NCI-H2107 treated with DMSO at 0.1 percent for 48 hours (cell line): ENCODE measurements at regions not wholly inside any gene's neighbourhood (a gene's known extent, or its start where the extent isn't known, plus 50 kb on each side); places are given as distances from the start of the nearest gene placed in this dataset.
"Not testable (repeated sequence)": the region's sequence is repeated elsewhere in the genome, so short reads cannot be mapped to it uniquely, and the experiment has no call there.

Source experiments
- DNase-seq: peaks from one replicate; lab custom pipeline; 2025; ENCODE audit not compliant: unreplicated experiment; lab: John Stamatoyannopoulos, UW

DNA sequence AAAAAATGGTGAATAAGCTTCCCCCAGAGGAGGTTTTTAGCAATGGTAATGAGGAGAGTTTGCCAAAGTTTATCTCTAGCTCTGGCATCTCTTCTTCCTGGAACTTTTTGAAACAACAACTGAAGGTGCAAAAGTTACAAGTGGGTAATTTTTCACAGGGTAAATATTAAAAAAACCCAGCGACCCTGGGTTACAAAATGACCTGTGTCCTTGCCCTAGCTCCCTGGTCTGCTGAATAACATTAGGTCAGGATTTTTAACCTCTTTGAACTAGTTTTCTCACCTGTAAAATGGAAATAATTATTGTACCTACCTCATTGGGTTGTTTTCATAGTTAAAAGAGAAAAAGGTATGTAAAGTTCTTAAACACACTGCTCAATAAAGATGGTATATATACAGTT is 332.4 kb upstream of the DUSP10 start:
- no peak for DNase-seq

DNA sequence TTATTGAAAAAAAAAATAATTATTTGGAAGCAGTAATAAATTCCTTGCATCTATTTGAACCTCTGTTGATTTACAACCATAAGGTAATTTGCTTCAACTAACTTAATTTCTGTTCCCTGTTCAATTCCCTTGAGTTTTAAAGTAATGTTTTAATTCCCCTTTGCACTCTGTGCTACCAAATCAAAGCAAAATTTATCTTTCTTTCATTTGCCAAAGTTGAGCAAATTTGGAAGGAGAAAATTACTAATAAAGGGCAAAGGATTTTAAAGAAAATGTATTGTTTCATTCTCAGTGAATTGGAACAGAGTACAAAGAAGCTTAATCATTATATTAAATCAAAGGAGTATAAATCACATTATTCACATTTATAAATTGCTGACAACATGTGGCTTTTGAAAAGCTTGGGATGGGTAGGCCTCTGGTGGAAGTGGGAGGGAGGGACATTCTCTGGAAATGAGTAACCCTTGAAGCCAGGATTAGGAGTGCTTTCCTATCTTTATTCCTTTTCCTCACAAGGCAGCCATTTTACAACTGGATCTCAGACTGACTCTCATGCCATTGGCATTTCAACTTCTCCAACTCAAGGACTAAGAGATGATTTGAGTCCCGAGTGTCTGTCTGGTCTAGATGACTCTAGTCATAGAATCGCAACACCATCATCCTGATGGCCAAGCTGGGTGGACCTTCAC is 331.6 kb upstream of the DUSP10 start:
- no peak for DNase-seq

DNA sequence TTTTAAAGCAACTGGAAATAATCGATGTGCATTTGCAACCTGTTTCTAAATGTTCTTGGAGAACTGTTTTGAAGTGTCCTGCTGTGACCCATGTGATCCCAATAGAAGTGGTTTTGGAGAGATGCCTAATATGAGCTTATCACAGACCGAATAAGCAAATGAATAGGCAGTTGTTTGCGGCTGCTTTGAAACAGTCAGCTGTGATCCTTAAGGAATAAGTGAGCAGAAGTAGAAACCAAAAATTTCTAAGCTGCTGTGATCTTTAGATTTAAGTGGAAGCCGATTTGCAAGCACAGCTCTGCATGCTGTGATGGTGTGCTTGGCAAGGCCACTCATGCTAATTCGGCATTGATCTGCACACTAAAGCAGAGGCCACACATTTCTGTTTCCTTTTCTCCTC is 329.5 kb upstream of the DUSP10 start:
- DNase-seq, result peak; percentile 71

DNA sequence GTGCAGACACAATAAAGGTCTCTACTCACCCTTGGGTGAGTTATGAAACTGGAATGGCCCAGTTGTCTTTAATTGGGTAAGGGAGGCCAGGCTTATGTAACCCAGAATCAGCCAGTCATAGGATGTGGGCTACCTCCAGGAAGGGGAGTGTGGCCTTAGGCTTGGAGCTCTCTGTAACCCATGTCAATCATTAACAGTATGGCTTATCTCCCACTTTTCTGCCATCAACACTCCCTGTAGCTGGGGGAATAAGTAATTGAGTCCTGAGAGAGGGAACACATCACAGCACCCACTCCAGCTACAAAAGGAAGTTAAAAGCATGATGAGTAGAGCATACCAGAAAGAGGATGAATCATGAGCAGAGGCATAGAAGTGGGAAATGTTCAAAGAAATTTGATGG is 327.0 kb upstream of the DUSP10 start:
- no peak for DNase-seq

DNA sequence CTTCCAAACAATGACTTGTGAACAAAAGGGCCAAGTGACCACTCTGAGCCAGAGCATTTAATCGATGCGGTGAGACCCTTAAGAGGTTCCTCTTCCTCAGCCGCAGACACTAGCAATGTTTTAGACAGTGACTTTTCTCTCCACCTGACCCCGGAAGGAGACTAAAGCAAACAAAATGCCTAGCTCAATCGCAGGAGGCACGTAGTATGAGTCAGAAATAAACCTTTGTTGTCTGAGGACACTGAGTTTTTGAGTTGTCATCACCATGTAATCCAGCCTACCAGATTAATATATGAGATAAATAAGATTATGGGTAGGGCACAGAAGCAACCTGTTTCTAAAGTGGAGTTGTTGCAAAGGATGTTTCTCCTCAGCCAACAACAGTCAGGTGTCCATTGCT is 326.2 kb upstream of the DUSP10 start:
- DNase-seq, result no peak

DNA sequence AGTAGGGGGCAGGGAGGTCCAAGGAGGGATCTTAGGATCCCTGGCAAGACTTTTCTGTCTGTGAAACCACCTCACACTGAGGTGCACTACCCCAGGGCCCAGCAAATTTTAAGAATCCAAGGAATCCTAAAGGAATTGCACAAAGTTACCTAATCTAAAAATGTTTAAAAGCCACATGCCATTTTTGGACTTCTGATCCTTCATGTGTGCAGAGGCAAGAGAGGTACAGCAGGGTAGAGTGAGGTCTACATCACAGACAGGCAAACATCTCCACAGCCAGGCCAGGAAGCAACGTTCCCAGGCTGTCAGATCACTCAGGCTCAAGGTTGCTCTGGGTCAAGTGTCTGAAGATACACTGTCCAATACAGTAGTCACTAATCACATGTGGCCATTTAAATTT is 324.6 kb upstream of the DUSP10 start:
- no peak for DNase-seq

DNA sequence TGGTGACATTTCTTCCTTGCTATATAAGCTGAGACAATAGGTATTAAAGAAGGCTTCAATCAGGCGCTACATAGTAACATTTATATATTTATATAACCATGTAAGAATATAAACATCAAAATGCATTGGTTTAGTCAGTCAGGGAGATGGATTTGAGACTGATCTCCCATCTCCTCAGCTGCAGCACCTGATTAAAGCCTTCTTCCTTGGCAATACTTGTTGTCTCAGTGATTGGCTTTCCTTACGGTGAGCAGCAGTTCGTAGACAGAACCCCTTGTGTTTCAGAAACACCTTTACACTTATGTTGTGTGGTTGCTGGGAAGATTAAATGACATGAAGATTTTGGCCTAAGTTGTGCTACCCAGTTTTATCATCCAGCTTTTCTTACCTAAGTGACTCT is 323.3 kb upstream of the DUSP10 start:
- DNase-seq, result no peak

DNA sequence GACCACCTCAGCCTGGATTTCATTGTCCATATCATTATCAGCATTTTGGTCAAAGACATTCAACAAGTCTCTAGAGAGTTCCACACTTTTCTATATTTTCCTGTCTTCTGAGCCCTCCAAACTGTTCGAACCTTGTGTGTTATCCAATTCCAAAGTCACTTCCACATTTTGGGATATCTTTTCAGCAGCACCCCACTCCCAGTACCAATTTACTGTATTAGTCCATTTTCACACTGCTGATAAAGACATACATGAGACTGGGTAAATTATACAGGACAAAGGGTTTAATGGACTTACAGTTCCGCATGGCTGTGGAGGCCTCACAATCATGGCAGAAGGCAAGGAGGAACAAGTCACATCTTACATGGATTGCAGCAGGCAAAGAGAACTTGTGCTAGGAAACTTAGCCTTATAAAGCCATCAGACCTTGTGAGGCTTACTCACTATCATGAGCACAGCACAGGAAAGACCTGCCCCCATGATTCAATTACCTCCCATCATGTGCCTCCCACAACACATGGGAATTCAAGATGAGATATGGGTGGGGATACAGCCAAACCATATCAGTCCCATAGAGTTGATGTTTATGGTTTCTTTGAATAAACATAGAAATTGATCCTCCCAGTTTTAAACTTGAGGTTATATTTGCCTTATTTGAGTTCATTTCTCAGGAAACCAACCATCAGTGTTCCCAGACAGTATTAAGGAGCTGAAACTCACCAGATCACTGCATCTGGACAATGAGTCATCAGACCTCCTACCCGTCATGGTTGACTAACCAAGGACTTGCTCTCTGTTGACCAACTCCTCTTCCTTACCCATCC is 322.7 kb upstream of the DUSP10 start:
- no peak for DNase-seq

DNA sequence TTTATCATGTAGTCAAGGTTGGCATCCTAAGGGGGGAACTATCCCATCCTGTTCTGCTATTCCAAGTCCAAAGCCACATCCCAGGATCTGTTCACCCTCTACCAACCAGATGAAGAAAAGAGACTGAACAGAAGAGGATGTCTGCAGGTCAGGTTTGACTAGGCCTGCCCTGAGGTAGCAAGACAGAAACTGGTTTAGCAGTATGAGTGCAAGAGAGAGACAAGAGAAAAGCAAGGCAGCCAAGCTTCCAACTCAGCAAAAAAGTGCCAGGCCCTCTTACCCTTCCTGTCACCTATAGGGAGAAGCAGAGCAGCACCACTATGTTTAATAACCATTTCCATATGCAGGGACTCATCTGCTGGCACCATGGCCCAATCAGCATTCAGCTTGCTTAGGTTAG is 320.8 kb upstream of the DUSP10 start:
- DNase-seq, result no peak

DNA sequence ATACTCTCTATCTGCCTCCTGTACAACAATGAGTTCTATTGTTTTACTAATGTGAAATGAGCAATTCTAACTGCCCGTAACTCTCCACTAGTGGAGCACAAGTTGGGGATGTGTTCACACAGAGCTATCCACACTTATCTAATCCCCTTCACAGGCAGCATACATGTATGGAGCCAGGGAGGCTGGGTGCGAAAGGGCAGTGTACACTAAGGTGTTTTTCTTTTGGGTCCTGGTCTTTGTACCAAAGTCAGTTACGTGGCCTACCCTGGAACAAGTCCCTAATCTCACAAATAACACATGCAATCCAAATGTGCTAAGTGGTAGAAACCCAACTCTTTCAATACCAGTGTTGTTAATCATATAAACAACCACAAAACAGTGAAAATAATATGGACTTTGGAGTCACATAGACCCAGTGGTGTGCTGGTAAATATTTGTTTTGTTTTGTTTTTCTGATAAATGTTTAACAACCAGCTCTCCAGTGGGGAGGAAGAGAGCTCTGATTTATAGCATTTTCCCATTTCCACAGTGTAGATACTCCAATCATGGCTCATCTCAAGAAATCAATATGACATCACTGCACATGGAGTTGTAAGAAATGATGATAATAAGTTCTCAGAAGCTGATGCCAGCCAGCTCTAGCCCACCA is 319.9 kb upstream of the DUSP10 start:
- no peak for DNase-seq

DNA sequence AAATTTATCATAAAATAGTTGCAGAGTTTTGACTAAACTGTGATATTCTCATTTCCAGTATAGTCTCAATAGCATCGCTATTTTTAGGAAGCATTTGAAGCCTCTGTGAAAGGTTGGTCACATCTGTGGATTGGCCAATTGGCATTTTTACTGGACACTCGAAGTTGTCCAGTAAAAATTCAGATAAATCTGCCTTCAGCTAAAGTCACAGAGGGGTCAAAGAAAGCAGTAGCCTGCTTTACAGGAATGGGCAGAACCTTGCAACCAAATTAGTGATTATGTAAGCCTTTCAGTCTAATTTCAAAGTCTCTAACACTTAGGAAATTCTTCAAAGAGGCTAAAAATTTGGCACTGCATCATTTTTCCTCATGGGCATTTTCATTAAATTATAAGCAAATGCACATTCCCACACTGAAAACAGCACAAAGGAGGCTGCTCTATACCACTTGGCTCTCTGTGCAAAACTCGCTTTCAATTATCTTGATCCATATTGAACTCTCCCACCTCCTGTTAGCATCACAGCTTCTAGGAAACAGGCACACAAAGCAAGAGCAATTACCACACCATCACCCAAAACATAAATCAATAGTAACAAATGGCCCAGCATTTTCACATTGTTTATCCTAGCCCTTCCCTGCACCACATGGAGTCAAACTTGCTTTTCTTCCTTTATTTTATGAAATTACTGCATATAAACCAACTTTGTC is 318.5 kb upstream of the DUSP10 start:
- no peak for DNase-seq

DNA sequence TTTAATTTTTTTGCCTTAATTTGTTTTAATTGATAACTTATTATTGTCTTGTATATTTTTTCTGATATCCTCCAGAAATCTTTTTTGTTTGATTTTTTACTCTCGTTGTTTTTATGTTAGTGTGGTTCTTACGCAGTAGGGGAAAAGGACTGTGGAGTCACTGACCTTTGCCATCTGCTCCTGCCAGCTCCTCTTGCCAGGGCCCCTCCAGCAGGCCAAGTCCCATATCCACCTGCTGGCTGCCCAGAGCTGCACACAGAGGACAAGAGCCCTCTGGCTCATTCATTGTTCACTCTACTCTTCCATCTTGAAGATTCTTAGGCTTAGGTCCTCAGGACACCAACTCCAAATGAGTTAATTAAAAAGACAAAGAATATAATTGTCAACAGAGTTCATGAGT is 316.4 kb upstream of the DUSP10 start:
- no peak for DNase-seq

DNA sequence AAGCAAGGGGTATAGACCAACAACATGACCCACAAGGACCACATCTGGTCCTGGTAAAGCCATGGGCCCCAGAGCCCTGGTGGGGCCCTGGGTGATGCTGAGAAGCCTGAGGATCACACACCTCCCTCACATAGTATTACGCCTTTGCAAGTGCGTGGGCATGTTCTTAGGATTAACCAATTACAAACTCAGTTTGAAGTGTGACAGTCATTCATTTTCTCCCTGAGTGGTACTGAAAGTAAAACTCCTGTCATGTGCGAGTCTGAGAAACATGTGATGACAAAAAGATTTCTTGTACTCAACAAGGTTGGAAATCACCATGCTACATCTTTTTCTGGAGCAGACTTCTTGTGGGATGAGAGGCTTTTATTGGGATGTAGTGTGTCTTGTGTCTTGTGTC is 315.3 kb upstream of the DUSP10 start:
- no peak for DNase-seq

DNA sequence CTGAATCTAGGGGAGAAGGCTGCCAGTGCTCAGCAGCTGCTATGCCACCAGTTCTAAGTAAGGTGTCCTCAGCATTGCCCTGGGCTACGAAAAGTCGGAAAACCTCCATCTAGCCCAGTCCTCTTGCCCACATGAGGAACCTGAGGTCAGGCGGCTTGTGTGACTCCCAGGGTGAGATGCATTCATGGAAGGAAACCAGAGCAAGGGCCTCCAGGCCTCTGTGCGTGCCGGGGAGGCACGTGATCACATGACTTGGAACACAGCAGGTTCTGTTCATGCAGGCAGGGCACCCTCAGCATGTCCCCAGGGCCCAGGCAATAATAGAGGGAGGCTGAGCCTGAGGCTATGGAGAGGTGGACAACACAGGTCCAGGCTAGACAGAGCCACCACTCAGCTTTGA is 312.5 kb upstream of the DUSP10 start:
- no peak for DNase-seq

DNA sequence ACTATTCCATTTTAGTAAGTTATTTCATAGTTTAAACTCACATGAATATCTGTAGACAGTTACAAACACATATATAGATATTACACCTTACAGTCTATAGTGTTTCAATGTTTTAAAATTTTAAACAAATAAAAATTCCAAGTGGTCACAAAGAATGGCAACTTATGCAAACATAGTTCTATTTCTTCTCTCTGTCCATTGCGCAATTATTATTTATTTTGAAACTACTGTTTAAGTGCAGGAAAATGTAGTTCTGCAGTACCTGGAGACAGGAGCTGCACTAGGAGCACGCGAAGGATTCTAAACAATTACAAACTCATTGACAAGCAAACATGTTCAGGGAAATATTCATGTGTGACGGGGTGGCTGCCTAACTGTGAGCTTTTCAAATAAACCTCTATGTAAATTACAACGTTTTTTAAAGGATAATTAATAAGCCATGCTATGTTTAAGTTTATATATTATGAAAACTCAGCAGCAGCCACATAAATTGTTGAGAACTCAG is 312.0 kb upstream of the DUSP10 start:
- no peak for DNase-seq

DNA sequence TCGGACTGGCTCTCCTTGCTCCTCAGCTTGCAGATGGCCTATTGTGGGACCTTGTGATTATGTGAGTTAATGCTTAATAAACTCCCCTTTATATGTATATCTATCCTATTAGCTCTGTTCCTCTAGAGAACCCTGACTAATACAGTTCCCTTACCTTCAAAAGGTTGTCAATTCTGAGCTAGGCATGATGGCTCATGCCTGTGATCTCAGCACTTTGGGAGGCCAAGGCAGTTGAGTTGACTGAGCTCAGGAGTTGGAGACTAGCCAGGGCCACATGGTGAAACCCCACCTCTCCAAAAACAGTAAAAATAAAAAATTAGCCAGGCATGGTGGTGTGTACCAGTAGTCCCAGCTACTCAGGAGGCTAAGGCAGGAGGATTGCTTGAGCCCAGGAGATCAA is 309.4 kb upstream of the DUSP10 start:
- not testable (repeated sequence) for DNase-seq

DNA sequence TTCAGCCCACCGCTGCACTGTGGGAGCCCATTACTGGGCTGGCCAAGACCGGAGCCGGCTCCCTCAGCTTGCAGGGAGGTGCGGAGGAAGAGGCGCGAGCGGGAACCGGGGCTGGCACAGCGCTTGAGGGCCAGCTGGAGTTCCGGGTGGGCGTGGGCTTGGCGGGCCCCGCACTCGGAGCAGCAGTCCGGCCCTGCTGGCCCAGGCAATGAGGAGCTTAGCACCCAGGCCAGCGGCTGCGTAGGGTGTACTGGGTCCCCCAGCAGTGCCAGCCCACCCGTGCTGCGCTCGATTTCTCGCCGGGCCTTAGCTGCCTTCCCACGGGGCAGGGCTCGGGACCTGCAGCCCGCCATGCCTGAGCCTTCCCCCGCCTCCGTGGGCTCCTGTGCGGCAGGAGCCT is 307.8 kb upstream of the DUSP10 start:
- DNase-seq, result not testable (repeated sequence)

DNA sequence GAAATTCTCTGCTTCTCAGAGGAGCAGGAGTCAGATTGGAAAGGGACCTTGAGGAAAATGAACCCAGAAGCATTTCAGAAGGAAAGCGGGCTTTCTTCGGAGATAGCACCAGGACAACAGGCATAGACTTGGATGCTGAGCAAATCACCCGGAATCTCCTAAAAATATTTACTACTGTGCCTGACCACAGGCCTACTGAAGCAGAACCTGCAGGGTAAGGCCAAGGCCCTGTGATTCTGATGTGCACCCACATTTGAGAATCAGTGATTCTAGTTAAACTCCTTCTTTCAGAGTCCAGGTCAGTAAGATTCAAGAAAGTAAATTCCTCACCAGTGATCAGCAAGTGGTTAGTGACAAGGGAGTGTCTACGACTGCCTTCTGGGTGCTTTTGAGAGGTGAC is 307.3 kb upstream of the DUSP10 start:
- no peak for DNase-seq

DNA sequence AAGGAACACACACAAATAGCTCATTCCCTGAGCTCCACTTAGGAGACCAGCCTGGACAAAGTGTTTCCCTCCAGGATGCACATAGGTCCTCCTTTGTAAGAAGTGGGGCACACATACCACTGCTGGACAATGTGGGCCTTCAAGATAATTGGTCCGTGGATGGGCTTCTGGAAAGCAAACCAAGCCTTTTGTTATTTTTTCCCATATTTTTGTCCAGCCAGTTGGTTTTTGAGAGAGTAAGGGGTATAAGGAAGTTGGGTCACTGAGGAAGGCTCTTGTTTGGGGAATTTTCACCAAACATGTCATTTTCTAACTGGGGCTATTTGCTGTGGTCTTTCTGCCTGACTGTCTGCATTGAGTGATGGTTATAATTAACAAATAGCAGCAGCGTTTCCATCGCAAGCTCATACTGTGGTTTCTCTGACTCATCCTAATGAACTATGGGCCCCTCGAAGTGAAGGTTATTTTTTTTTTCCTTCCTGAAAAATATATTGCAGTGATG is 306.3 kb upstream of the DUSP10 start:
- DNase-seq, result no peak

DNA sequence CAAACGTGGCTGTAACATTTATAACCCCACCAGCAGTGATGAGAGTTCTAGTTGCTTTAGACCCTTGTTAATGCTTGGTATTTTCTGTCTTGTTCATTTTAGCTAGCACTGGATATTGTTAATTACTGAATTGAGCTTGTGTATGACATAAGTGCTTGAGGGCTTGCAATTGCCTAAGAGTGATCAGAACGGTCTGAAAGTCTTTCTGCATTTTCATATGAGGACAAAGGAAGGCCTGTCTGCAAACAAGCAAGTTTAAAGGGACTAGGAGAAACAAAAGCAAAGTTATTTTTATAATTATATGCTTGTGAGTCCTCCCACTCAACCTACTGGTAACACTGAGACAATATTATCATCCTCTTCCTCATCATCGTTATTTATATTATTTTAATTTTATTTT is 305.5 kb upstream of the DUSP10 start:
- no peak for DNase-seq

DNA sequence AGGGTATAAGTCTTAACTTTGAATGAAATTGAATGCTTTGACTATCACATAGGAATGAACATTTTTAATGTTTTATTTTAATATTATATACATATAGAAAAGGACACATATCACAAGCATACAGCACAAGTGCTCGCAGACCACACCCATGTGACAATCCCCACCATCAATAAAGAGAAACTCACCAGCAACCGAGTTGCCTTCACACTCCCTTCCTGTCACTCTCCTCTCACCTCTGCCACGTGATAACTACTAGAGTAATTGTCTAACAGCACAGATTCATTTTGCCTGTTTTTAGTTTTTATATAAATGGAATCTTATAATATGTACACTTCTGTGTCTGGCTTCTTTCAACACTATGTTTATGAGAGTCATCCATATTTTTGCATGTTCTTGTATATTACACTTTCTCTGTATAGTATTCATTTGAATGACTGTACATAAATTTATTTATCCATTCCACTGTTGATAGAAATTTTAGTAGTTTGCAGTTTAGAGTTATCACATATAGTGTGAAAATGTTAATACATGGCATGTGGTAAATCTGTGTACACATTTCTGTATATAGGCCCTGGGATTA is 304.9 kb upstream of the DUSP10 start:
- no peak for DNase-seq
